Hematopoietic multipotent progenitor cell treated with erythropoietin and hydrocortisone succinate and interleukin-3 and kit ligand, for 6 days (in vitro differentiated cells): ENCODE measurements at regions not wholly inside any gene's neighbourhood (a gene's known extent, or its start where the extent isn't known, plus 50 kb on each side); places are given as distances from the start of the nearest gene placed in this dataset.

Experiments
- DNase-seq: peaks from one replicate; pipeline ENCODE4 v3.0.0-alpha.2; 2015

- no peak for DNase-seq
Observed at GRCh38 chr10:126787201-126787600, 116.7 kb upstream of the C10orf90 start.

GRCh38 chr10:126795318-126795717 lies 109.9 kb upstream of the DOCK1 start:
- DNase-seq, result no peak

DNA sequence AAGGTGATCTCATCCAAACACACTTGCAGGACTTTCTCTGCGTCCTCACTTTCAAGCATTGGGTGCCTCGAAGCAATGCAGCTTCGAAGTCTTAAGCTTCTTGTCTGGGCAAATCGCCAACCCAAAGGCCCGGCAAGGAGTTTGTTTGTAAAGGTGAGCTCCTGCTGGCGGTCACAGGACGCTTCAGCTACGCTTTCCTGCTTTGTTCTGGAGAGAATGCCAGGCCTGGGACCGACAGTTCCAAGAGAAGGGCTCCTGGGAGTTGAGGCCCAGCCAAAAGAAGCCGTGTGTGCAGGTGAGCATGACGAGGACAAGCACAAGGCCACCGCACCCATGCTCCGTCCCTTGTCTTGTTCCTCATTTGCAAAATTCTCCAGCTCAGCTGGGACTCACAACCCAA lies 106.6 kb upstream of the DOCK1 start:
- DNase-seq, result no peak

DNA sequence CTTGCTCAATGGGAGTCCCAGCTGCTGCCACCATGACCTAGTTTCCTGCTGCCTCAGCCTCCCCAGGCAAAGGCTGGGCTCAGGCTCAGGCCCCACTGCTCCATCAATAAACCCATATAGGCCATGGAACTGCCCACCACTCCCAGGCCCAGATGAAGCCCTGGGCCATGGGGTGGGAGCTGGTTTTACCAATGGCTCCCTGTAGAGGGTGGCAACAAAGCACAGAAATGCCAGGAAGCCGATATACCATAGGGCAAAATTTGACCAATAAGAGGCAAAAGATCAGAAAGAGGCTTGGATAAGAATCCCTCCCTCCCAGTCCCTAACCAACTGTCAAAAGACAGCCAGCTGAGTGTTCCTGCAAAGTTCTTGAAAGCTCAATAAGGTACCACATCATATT lies 101.8 kb upstream of the DOCK1 start:
- DNase-seq, result no peak

DNA sequence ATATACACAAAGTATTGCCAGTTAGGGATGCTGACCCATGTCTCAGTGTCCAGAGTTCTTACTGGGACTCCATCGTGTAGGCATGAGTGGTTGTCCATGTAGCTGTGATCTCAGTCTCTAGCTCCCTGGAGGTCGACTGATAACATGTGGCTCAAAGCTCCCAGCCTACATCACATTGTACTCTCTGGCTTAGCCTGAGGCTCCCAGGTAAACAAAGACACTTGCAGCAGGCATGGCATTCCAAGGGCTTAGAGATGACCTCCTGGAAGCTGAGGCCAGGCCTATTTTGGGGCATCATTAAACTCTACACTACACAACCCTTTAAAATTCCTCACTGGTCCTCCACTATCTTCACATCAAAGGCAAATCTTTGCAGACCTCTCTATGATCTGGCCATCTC lies 100.8 kb upstream of the DOCK1 start:
- DNase-seq, result no peak

DNA sequence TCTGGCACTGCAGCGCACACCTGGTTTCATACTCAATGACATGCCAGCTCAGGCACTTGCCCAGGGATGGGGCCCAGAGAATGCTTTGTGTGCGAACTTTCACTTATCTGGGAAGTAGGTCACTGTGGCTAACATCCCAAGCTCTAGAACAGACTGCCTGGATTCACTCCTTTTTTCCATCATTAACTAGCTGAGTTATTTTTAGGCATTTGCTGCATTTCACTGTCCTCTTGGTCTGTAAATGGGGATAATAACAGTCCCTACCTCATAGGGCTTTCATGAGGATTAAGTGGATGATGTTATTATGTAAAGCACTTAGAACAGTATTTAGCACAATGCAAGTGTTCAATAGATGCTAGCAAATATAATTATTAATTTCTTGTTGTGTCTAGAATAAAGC lies 98.7 kb upstream of the DOCK1 start:
- DNase-seq, result no peak

GRCh38 chr10:126806991-126807702 lies 98.1 kb upstream of the DOCK1 start:
- DNase-seq, result no peak

- no peak for DNase-seq
Observed at GRCh38 chr10:126808103-126808502, 97.1 kb upstream of the DOCK1 start.

GRCh38 chr10:126813432-126813831 lies 91.8 kb upstream of the DOCK1 start:
- no peak for DNase-seq

GRCh38 chr10:126833542-126833941 lies 71.7 kb upstream of the DOCK1 start:
- DNase-seq, result no peak

- no peak for DNase-seq
Observed at GRCh38 chr10:126836009-126836408, 69.2 kb upstream of the DOCK1 start.

- DNase-seq, result no peak
Observed at GRCh38 chr10:126838316-126838715, 66.9 kb upstream of the DOCK1 start.

DNA sequence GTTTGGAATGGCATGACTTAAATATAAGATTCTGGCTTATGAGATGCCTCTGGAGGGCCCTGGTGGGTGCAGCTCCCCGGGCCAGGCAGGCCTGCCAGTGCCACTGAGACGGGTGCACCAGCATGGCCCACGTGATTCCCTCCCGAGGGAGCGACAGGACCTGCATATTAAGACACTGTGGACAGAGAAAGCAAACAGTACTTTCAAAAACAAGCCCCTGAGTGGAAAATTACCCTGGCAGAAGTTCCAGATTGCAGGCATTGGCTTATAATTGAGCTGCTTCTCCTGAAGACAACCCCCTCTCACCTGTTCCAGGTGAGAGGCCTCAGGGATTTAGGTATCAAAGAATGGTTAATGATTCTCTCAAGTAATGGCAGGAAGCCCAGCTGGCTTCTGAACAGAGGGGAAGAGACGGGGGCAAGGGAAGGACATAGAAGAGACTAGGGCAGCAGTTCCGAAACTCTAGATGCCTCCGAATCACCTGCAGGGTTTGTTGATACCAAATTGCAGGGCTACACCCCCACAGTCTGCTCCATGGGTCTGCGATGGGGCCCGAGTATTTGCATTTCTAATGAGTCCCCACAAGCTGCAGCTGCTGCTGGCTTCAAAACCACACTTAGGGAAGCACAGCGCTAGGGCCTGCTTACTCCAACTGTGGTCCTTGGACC lies 66.0 kb upstream of the DOCK1 start:
- no peak for DNase-seq

DNA sequence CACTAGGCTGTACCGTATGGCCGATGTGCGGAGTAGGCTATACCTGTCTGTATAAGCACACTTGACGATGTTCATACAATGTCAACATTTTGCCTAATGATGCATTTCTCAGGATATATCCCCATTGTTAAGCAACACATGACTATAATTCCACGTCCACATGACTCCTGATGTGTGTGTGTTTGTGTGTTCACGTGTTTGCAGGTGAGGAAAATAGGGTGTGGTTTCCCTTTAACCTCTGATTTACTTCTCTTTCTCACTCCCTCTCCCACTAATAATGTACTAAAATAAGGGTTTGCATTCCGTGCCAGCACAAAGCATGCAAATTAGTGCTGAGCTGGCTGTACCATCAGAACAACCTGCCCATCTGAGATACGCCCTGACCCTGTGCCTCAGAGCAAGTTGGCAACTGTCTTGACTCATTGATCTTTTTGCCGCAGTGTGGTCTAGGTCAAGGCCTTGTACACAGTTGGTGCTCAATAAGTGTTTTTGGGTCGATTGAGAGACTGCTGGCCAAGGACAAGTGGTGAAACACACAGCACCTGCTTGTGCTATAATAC lies 64.6 kb upstream of the DOCK1 start:
- no peak for DNase-seq

- no peak for DNase-seq
Observed at GRCh38 chr10:126841341-126841895, 63.8 kb upstream of the DOCK1 start.

DNA sequence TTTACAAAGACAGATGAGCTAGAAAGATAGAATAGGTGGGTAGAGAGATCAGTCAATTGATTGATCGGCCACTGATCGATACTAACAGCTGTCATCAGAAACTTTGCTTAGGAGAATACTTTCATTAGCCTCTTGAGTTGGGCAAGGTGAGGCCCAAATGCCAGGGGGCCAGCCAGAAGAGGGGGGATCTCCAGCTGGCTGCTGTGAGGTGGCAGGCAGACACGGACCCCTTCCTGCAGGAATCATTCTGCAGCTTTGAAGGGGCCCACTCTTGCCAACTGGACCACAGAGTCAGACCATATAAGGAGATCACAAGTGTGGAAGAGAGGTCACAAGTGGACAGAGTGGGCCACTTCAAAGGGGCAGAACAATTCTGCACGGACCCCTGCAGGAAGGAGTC lies 62.9 kb upstream of the DOCK1 start:
- no peak for DNase-seq

DNA sequence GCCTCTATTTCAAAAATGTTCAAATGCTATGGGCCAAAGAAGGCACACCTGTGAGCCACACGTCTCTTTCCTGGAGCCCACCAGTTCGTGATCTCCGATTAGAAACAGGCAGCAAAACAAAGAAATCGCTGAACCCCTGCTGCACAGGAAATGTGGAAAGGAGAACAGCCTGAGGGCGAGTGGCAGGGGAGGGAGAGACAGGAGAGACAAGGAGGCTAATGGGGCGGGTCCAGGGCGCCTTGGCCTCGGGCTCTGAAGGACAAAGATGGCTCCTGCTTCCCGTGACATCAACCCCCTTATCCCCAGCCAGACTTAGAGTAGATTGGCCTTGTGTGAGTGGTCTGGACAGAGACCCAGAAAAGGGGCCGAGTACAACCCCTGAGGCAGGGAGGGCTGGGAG lies 62.4 kb upstream of the DOCK1 start:
- DNase-seq, result no peak

GRCh38 chr10:126843299-126843934 lies 61.8 kb upstream of the DOCK1 start:
- DNase-seq, result no peak

- DNase-seq, result no peak
Observed at GRCh38 chr10:126844406-126844805, 60.8 kb upstream of the DOCK1 start.

GRCh38 chr10:126846469-126846868 lies 58.8 kb upstream of the DOCK1 start:
- DNase-seq, result no peak

DNA sequence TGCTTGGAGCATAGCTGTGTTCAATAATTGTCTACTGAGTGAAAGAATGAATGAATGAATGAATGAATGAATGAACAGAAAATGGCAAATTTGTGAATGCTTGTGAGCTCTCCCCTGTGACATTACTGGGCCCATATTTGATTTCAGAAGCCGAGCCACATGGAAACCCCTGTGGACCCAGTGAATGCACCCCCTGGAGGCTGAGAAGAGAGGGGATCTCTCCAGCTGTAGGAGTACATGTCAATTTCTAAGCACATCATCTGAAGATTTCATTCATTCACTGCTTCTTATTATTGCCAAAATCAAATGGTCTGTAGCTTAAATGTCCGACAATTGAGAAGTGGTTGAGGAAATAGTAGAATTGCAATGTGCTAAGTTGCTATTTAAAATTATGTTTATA lies 58.3 kb upstream of the DOCK1 start:
- DNase-seq, result no peak

GRCh38 chr10:126847666-126848065 lies 57.6 kb upstream of the DOCK1 start:
- no peak for DNase-seq

GRCh38 chr10:126849646-126850045 lies 55.6 kb upstream of the DOCK1 start:
- DNase-seq, result no peak
